ENCODE measurements at regions not wholly inside any gene's neighbourhood (a gene's known extent, or its start where the extent isn't known, plus 50 kb on each side); places are given as distances from the start of the nearest gene placed in this dataset.
"Not testable (repeated sequence)": the region's sequence is repeated elsewhere in the genome, so short reads cannot be mapped to it uniquely, and the experiment has no call there.

- DNase-seq (ENCODE audit: extremely low spot score): no peak
- Histone ChIP-seq H3K36me3 (ENCODE audit: insufficient read depth) (no peaks in the 10 kb centered on the region), H3K27ac (ENCODE audit: low read depth) (no peak overlapping the region), H3K4me3 (ENCODE audit: low read depth, low read length) (no peak overlapping the region), H3K4me1 (ENCODE audit: insufficient read depth) (no peaks in the 10 kb centered on the region)
- WGBS: 96% methylated on average over 6 of the region's 6 CpGs
Measured at GRCh38 chr5:98158440-98158839, 615.0 kb upstream of the RGMB start.

GRCh38 chr5:98163796-98164493 is 609.5 kb upstream of the RGMB start:
- 72% methylated on average over 4 of the region's 4 CpGs for WGBS

GRCh38 chr5:98168871-98169270 is 604.6 kb upstream of the RGMB start:
- Histone ChIP-seq H3K27ac (ENCODE audit: low read depth) (no peak overlapping the region), H3K4me1 (ENCODE audit: insufficient read depth) (no peaks in the 10 kb centered on the region), H3K36me3 (ENCODE audit: insufficient read depth) (no peaks in the 10 kb centered on the region), H3K4me3 (ENCODE audit: low read depth, low read length) (no peak overlapping the region)
- WGBS: 93% methylated on average over 2 of the region's 2 CpGs
- no peak for DNase-seq (ENCODE audit: extremely low spot score)

More at GRCh38 chr5:98163796-98164493, 609.5 kb upstream of the RGMB start:
- no peak overlapping the region for H3K27ac ChIP-seq (ENCODE audit: low read depth)
- H3K4me3 ChIP-seq (ENCODE audit: low read depth, low read length): no peak overlapping the region
- DNase-seq (ENCODE audit: extremely low spot score): peak; percentile 11
- H3K4me1 ChIP-seq (ENCODE audit: insufficient read depth): no peaks in the 10 kb centered on the region
- no peaks in the 10 kb centered on the region for H3K36me3 ChIP-seq (ENCODE audit: insufficient read depth)

- 57% methylated on average over 5 of the region's 5 CpGs for WGBS
- Histone ChIP-seq H3K27ac (ENCODE audit: low read depth) (no peak overlapping the region), H3K4me3 (ENCODE audit: low read depth, low read length) (no peak overlapping the region), H3K4me1 (ENCODE audit: insufficient read depth) (no peaks in the 10 kb centered on the region), H3K36me3 (ENCODE audit: insufficient read depth) (no peaks in the 10 kb centered on the region)
- no peak for DNase-seq (ENCODE audit: extremely low spot score)
Measured at GRCh38 chr5:98170994-98171393, 602.5 kb upstream of the RGMB start.

GRCh38 chr5:98173334-98173733 is 600.1 kb upstream of the RGMB start:
- no peak overlapping the region for H3K27ac ChIP-seq (ENCODE audit: low read depth)

DNA sequence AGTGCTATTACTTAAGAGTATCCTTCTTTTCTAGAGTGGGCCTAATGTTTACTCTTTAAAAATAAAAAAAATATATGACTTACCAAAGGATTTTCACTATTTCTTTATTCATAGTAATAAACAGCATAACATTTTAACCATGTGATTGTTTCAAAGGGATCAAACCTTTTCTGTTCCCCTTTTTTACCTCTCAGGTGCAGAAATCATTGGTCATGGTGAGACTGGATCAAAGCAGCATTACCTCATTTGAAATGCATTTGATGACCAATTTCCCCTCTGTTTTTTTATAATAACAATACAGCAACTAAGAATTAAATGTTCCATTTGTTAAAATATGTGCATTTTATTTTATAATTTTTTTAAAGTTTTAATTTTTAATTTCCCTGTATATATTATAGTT is 598.0 kb upstream of the RGMB start:
- H3K36me3 ChIP-seq (ENCODE audit: insufficient read depth): no peaks in the 10 kb centered on the region
- no peak for DNase-seq (ENCODE audit: extremely low spot score)

More at GRCh38 chr5:98173334-98173733, 600.1 kb upstream of the RGMB start:
- DNase-seq (ENCODE audit: extremely low spot score): no peak
- no peaks in the 10 kb centered on the region for H3K36me3 ChIP-seq (ENCODE audit: insufficient read depth)
- H3K4me1 ChIP-seq (ENCODE audit: insufficient read depth): no peaks in the 10 kb centered on the region
- no peak overlapping the region for H3K4me3 ChIP-seq (ENCODE audit: low read depth, low read length)

GRCh38 chr5:98179791-98180755 is 593.4 kb upstream of the RGMB start:
- Histone ChIP-seq H3K4me3 (ENCODE audit: low read depth, low read length) (no peak overlapping the region), H3K27ac (ENCODE audit: low read depth) (no peak overlapping the region), H3K36me3 (ENCODE audit: insufficient read depth) (no peaks in the 10 kb centered on the region), H3K4me1 (ENCODE audit: insufficient read depth) (no peaks in the 10 kb centered on the region)
- no peak for DNase-seq (ENCODE audit: extremely low spot score)
- 68% methylated on average over 8 of the region's 8 CpGs for WGBS

More for the DNA sequence above, 598.0 kb upstream of the RGMB start:
- Histone ChIP-seq H3K4me3 (ENCODE audit: low read depth, low read length) (no peak overlapping the region), H3K4me1 (ENCODE audit: insufficient read depth) (no peaks in the 10 kb centered on the region), H3K27ac (ENCODE audit: low read depth) (no peak overlapping the region)

- Histone ChIP-seq H3K36me3 (ENCODE audit: insufficient read depth) (no peaks in the 10 kb centered on the region), H3K4me3 (ENCODE audit: low read depth, low read length) (no peak overlapping the region), H3K4me1 (ENCODE audit: insufficient read depth) (no peaks in the 10 kb centered on the region), H3K27ac (ENCODE audit: low read depth) (no peak overlapping the region)
- WGBS: 86% methylated on average over 1 of the region's 1 CpG
- no peak for DNase-seq (ENCODE audit: extremely low spot score)
Measured at GRCh38 chr5:98186128-98186527, 587.3 kb upstream of the RGMB start.

GRCh38 chr5:98187945-98188344 is 585.5 kb upstream of the RGMB start:
- 86% methylated on average over 1 of the region's 1 CpG for WGBS
- Histone ChIP-seq H3K27ac (ENCODE audit: low read depth) (no peak overlapping the region), H3K36me3 (ENCODE audit: insufficient read depth) (no peaks in the 10 kb centered on the region), H3K4me1 (ENCODE audit: insufficient read depth) (no peaks in the 10 kb centered on the region), H3K4me3 (ENCODE audit: low read depth, low read length) (no peak overlapping the region)
- DNase-seq (ENCODE audit: extremely low spot score): no peak

GRCh38 chr5:98190344-98190743 is 583.1 kb upstream of the RGMB start:
- H3K27ac ChIP-seq (ENCODE audit: low read depth); H3K4me3 ChIP-seq (ENCODE audit: low read depth, low read length); H3K36me3 ChIP-seq (ENCODE audit: insufficient read depth); H3K4me1 ChIP-seq (ENCODE audit: insufficient read depth); DNase-seq (ENCODE audit: extremely low spot score): not testable (repeated sequence)
- 80% methylated on average over 2 of the region's 4 CpGs for WGBS

DNA sequence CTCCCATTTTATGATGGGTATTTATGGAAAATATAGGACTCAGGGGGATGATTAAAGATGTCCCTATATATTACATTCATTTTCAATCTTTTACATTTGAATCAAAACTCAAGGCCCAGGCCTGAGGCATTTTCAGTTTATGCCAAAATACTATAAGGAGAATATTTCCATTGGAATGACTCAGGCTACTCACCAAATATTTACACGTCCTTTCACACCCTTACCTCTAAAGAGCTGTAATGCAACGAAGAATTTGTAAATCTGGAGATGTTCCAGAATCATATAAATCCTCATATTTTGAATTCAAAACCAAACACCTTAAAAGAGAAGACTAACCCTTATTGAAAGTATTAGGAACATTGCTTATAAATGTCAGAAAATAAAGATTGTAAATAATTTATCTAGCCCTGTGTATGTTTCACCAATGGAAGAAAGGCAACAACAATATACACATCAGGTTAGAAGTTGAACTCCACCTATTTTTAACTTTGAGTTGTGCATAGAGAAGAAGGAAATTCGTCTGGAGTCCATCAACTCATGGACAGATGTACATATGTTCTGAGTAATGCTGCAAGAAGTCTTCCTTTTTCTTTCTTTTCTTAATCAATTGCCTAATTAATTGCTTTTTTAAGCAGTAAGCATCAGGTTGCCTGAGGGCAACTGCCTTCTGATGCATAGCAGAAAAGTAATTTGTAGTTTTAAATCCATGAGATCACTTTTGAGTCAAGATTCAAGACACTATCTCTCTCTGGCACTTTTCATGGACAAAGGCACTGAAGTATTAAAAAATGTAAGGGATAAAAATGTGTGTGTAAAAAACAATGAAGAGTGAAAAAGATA is 579.3 kb upstream of the RGMB start:
- Histone ChIP-seq H3K4me3 (ENCODE audit: low read depth, low read length) (no peak overlapping the region), H3K27ac (ENCODE audit: low read depth) (no peak overlapping the region), H3K36me3 (ENCODE audit: insufficient read depth) (no peaks in the 10 kb centered on the region), H3K4me1 (ENCODE audit: insufficient read depth) (no peaks in the 10 kb centered on the region)
- no peak for DNase-seq (ENCODE audit: extremely low spot score)
- WGBS: 53% methylated on average over 3 of the region's 3 CpGs

- WGBS: 76% methylated on average over 9 of the region's 9 CpGs
- DNase-seq (ENCODE audit: extremely low spot score): no peak
- Histone ChIP-seq H3K27ac (ENCODE audit: low read depth) (no peak overlapping the region), H3K4me1 (ENCODE audit: insufficient read depth) (no peaks in the 10 kb centered on the region), H3K4me3 (ENCODE audit: low read depth, low read length) (no peak overlapping the region), H3K36me3 (ENCODE audit: insufficient read depth) (no peaks in the 10 kb centered on the region)
Measured at GRCh38 chr5:98200726-98201541, 572.5 kb upstream of the RGMB start.

DNA sequence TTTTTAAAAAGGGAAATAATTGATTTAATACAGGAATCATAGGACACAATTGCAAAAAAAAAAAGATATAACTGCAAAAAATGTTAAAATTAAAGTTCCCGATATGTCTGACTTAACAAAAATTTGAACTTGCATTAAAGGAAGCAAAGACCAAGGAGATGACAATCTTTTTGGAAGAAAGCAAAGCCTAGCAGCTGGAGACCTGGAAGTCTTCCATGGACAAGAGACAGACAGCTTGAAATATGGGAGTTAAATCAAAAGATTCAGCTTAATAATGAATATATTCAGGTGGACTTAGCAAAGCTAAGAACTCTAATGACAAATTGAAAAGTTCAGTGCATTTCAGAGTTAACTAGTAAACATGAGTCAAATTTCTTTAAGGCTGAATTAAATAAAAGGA is 568.7 kb upstream of the RGMB start:
- 91% methylated on average over 1 of the region's 1 CpG for WGBS
- H3K4me3 ChIP-seq (ENCODE audit: low read depth, low read length): no peak overlapping the region
- no peak overlapping the region for H3K27ac ChIP-seq (ENCODE audit: low read depth)
- H3K36me3 ChIP-seq (ENCODE audit: insufficient read depth): no peaks in the 10 kb centered on the region
- no peaks in the 10 kb centered on the region for H3K4me1 ChIP-seq (ENCODE audit: insufficient read depth)
- DNase-seq (ENCODE audit: extremely low spot score): no peak
